Activated CD4-positive, alpha-beta T cell treated with anti-CD3 and anti-CD28 coated beads, Interleukin-2, Interleukin-6, amounts not matched to agents 100 ng/mL and 50 ng/mL, durations not matched to agents 16 hours and 8 hours (primary cell): ENCODE measurements at regions not wholly inside any gene's neighbourhood (a gene's known extent, or its start where the extent isn't known, plus 50 kb on each side); places are given as distances from the start of the nearest gene placed in this dataset.
"Not testable (repeated sequence)": the region's sequence is repeated elsewhere in the genome, so short reads cannot be mapped to it uniquely, and the experiment has no call there.

Experiments used
- DNase-seq: peaks from one replicate; pipeline ENCODE4 v3.0.0-alpha.2; 2020

- DNase-seq, result no peak
Measured at GRCh38 chr15:81897057-81897677, 148.7 kb downstream of the MEX3B start.

DNA sequence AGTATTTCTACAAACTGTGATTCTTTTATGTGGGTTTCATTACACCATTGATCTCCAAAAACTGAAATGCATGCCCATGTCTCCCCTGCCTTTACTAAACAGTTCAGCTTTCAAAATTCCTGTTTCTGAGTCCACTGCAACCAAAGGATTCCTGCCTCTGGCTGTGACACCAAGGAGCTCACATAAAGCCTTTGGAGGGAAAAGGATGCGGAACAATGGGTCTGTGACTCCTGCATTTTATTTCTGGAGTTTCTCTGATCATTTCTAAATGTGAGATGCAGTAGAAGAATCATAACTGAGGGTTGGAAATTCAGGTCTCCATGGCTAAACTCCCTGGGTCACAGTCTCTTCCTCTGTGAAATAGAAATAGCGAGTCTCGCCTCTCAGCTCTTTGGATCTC is 149.5 kb downstream of the MEX3B start:
- no peak for DNase-seq

DNA sequence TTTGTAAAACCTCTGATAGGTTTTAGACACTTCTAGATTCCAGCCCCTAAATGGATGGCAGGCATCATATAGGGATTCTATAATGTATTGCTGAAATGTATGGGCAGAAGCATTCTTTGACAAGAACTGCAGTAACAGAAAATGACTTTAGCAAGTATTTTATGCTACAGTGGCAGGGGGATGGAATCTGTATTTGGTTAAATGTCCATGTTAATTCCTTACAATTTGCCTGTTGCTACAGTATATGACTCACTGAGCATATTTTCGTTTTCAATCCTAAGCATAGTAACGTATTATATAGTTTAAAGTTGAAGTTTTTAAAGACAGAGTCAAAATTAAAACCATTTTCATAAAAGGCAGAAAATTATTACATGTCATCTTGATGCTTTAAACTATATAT is 150.1 kb downstream of the MEX3B start:
- no peak for DNase-seq

GRCh38 chr15:81894061-81894460 is 151.8 kb downstream of the MEX3B start:
- DNase-seq, result no peak

GRCh38 chr15:81893182-81893835 is 152.5 kb downstream of the MEX3B start:
- DNase-seq, result no peak

DNA sequence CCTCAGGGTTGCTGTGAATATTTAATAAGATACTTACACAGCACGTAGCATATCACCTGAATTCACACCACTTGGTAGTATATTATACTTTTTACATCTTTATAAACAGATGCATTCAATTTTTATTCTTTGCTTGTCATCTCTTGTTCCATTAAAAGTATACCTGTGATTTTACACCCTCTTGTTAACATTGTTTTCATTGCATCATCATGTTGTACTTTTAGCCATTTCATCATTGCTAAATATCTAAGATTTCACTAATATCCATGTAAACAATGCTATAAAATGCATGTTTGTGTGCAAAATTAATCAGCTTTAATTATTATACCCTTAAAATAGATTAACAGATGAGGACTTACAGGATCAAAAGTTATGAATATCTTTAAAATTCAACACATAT is 155.3 kb downstream of the MEX3B start:
- no peak for DNase-seq

- no peak for DNase-seq
Measured at GRCh38 chr15:81889485-81889881, 156.3 kb downstream of the MEX3B start.

DNA sequence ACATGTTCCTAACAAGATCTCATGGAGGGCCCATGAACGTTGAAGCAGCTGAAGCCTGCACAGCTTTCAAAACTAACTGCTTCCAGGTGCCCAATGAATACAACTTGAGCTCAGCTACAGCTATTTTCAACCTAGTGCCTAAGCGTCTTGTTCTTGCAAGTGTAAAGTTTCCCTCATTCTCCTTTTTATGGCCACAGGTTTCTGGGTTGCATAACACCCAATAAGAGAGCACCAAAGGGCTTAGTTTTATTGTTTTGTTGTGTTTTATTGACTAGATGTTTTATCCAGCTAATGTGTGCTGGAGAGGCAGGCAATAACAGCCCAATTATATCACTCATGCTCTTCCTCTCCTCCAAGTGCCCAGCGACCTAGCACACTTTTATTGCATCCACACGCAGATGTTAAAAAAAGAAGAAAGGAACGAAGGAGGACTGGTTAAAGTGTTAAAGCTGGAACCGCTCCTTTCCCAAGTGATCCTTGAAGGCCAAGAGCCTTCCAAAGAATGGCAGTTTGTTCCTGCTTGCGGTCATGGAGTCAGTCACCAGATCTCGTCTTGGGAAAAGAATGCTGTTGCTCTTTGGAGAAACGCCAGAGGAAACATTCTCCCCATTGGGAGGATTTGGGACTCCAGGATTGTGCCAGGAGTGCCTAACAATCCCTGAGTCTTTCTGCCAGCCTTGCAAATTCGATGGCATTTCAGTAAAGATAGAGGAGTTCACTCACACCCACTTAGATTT is 156.9 kb downstream of the MEX3B start:
- no peak for DNase-seq

DNA sequence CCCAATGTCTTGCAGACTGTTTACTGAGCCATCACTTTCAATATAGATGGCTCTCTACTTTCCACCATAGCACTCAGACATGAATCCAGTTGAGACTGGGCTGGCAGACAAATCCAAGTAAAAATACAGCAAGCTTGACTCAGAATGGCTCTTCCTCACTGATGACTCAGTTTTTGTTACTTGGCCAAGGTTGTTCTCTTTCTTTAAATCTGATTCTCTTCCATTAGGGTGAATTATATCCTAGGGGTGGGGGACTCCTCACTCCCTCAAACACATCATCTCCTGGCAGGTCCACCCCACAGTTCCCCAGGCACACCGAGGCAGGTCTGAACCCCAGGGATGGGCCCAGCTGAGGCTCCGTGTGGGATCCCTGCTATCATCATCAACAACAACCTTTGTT is 157.9 kb downstream of the MEX3B start:
- no peak for DNase-seq

- DNase-seq, result not testable (repeated sequence)
Measured at GRCh38 chr15:81887188-81887587, 158.6 kb downstream of the MEX3B start.

- DNase-seq, result no peak
Measured at GRCh38 chr15:81886591-81886990, 159.2 kb downstream of the MEX3B start.

GRCh38 chr15:81886080-81886479 is 159.7 kb downstream of the MEX3B start:
- DNase-seq, result no peak

- DNase-seq, result no peak
Measured at GRCh38 chr15:81885135-81885534, 160.7 kb downstream of the MEX3B start.

DNA sequence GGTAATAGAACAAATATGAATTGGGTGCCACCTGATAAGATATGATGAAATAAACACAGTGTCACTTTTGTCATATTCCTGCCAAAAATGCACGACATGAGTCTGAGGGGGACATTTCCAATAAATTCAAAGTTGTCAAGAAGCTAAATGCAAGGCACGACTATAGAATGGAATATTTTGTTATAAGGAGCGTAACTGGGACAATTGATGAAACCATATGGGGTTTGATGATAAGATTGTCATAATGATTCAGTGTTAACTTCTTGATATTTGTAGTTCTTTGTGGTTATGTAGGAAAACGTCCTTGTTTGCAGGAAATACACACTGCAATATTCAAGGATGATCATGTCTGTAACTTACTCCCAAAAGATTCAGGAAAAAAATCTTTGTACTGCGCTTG is 163.3 kb downstream of the MEX3B start:
- DNase-seq, result no peak

DNA sequence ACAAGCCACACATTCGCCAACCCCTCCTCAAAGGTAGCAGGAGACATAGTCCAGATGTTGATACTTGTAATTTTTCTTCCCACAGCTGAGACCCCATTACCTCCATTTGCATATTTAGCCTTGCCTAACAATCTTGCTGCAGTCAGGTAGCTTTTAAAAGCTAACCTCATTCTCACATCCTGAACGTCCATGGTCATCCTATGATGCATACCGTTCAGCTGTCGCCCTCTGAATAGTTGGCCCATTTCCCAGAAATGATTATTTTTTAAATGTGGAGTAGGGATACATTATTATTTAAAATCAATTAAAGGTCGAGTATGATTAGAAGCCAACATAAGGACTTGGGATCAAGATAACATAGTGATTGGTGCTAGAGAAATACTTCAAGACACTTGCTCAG is 165.0 kb downstream of the MEX3B start:
- DNase-seq, result no peak

GRCh38 chr15:81880314-81880713 is 165.5 kb downstream of the MEX3B start:
- DNase-seq, result no peak

GRCh38 chr15:81875717-81876116 is 170.1 kb downstream of the MEX3B start:
- DNase-seq, result not testable (repeated sequence)

- not testable (repeated sequence) for DNase-seq
Measured at GRCh38 chr15:81870746-81871106, 175.1 kb downstream of the MEX3B start.

DNA sequence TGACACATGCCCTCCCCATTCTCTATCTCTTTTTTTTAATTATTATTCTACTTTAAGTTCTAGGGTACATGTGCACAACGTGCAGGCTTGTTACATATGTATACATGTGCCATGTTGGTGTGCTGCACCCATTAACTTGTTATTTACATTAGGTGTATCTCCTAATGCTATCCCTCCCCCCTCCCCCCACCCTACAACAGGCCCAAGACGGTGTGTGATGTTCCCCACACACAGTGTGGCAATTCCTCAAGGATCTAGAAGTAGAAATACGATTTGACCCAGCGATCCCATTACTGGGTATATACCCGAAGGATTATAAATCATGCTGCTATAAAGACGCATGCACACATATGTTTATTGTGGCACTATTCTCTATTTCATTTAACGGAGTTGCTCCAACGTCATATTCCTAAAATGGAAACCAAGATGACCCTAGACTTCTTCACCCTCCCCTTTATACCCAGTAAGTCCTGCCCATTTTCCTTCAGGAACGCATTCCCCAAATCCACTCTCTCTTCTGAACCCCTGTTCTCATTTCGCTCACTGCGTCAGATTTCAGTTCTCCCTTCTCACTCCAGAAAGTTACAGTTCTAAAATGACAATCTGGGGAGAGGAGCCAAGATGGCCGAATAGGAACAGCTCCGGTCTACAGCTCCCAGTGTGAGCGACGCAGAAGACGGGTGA is 175.6 kb downstream of the MEX3B start:
- not testable (repeated sequence) for DNase-seq

DNA sequence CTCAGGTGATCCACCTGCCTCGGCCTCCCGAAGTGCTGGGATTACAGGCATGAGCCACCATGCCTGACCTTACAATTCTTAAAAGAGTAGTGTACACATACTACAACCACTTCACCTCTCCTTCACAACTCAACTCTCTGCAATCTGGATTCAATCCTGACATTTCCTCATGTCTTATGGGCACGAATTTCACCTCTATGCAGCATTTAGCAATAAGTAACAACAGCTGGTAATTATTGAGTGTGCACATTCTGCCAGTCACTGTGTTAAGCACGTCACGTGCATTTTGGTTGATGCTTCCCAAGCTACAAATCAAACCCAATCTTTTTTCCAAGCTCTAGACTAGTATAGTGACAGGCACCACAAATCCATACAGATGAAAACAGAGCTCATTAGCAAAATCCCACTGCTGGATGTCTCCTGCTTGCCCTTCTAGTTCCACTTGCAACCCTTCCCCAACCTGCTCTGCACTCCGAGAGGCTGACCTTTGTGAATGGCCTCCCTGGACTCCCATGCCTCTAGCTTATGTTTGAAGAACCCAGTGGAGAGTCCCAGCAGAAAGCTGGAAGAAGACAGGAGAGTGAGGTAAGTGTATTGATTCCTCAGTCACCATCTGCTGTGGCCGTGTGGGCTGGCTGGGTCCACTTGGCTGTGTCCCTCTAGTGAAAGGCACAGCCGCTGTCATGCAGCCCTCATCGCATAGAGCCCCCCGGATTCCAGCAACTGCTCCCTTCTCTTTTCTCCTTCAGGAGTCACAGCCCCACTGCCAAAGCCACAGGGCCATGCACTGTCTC is 176.5 kb downstream of the MEX3B start:
- no peak for DNase-seq

DNA sequence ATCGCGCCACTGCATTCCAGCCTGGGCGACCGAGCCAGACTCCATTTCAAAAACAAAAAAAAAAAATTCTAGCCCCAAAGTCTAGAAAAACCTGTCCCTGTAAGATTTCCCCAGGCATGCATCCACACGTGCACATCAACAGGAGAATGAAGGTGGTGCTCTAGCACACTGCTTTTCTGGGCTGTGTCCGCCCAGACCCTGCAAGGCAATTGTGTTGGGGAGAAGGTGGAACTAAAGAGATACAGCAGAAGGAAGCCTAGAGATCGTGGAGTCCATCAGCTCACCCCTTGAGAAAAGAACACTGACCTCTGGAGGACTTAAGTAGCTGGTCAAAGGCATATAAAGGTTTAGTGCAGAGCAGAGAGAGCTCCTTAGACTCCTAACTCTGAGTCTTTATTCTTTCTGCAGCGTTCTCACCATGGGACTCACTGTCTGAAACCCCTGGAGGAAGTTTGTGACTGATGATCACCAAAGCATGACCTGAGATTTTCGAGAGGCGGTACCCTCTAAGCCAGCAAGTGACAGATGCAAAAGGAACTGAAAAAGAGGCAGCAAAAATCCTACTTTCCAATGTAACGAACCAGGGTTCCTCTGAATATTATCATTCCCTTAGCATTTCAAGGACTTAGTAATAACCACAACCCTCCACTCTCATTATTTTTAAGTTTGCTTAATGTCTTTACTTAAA is 179.8 kb downstream of the MEX3B start:
- no peak for DNase-seq

DNA sequence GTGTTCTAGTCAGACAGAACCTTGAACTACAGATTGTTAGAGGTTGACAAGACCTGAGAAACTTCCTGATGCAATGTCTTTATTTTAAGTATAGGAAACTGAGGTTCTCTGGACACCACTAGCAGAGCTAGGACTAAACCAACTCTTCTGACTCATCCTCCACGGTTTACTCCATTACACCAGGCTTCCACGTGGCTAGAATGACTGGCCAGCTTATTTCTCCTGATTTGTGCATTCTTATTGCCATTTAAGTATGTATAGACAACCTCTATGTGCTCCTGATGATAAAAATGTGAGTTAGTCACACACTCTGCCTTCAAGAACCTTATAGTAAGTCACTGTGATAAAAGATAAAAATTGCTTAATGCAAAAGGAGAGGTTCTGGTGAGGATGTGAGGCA is 182.7 kb downstream of the MEX3B start:
- DNase-seq, result no peak
